H4 (cell line): ENCODE measurements at regions not wholly inside any gene's neighbourhood (a gene's known extent, or its start where the extent isn't known, plus 50 kb on each side); places are given as distances from the start of the nearest gene placed in this dataset.

ENCODE experiments used
- DNase-seq: peaks from one replicate; pipeline ENCODE4 v3.0.0-alpha.2; 2015; ENCODE audit warnings: low spot score

GRCh38 chr22:22094514-22094913, 111.9 kb upstream of the TOP3B start:
- no peak for DNase-seq

- DNase-seq, result no peak
These were observed 111.2 kb upstream of the TOP3B start for GRCh38 chr22:22093743-22094142.

GRCh38 chr22:22092974-22093373, 110.4 kb upstream of the TOP3B start:
- DNase-seq, result no peak

- DNase-seq, result no peak
These were observed 109.5 kb upstream of the TOP3B start for GRCh38 chr22:22092101-22092500.

- no peak for DNase-seq
These were observed 108.9 kb upstream of the TOP3B start for GRCh38 chr22:22091400-22091878.

GRCh38 chr22:22090650-22091399, 108.2 kb upstream of the TOP3B start:
- DNase-seq, result no peak

GRCh38 chr22:22089459-22090308, 107.1 kb upstream of the TOP3B start:
- no peak for DNase-seq

GRCh38 chr22:22088658-22089458, 106.3 kb upstream of the TOP3B start:
- no peak for DNase-seq

GRCh38 chr22:22087854-22088657, 105.5 kb upstream of the TOP3B start:
- DNase-seq, result no peak

- no peak for DNase-seq
These were observed 104.0 kb upstream of the TOP3B start for GRCh38 chr22:22086501-22087158.

GRCh38 chr22:22085702-22086500, 103.3 kb upstream of the TOP3B start:
- no peak for DNase-seq

- DNase-seq, result no peak
These were observed 101.6 kb upstream of the TOP3B start for GRCh38 chr22:22084089-22084711.

- DNase-seq, result no peak
These were observed 100.4 kb upstream of the TOP3B start for GRCh38 chr22:22082960-22083359.

GRCh38 chr22:22082229-22082835, 99.7 kb upstream of the TOP3B start:
- DNase-seq, result no peak

- no peak for DNase-seq
These were observed 97.7 kb upstream of the TOP3B start for GRCh38 chr22:22080270-22080669.

GRCh38 chr22:22079404-22080148, 97.0 kb upstream of the TOP3B start:
- DNase-seq, result no peak

GRCh38 chr22:22078329-22078728, 95.7 kb upstream of the TOP3B start:
- no peak for DNase-seq
